CD4-positive, alpha-beta T cell (primary cell): ENCODE measurements at regions not wholly inside any gene's neighbourhood (a gene's known extent, or its start where the extent isn't known, plus 50 kb on each side); places are given as distances from the start of the nearest gene placed in this dataset.

ENCODE experiments used
- ATAC-seq: fragments of 200-7000 bp; cut with Tn5 transposase; one replicate; pipeline ENCODE4 v1.10.0; 2022; ENCODE audit warnings: mild to moderate bottlenecking; ENCODE audit not compliant: poor library complexity
- CTCF ChIA-PET: fragments of 350-600 bp; sonication (Branson Sonifier 250); formaldehyde crosslinking; loops from one replicate; lab custom pipeline; 2021; ENCODE audit warnings: antibody characterized with exemption, inconsistent platforms; lab: Charles Lee
- POLR2A ChIA-PET: fragments of 350-600 bp; sonication (Branson Sonifier 250); formaldehyde crosslinking; loops from one replicate; lab custom pipeline; 2021; ENCODE audit warnings: antibody characterized with exemption, inconsistent platforms; lab: Charles Lee
- DNase-seq, 14 experiments: peaks; one replicate each; pipeline ENCODE4 v3.0.0-alpha.2; 2013 to 2020; ENCODE audit warnings: mixed read lengths in 2 of 14
- H3K27ac ChIP-seq, 2 donors: one replicate each; pipeline versions ENCODE4 v1.5.1 to v1.7.0; 2013; ENCODE audit warnings: low read length in 2 of 2, low read depth in 1 of 2, mild to moderate bottlenecking in 1 of 2
- H3K27me3 ChIP-seq, 2 experiments: 1 replicate in 1 of 2; 2 replicates in 1 of 2; pipeline versions ENCODE4 v1.6.1 to v1.7.0; 2013; ENCODE audit warnings: low read length in 2 of 2, control low read depth in 1 of 2, mild to moderate bottlenecking in 1 of 2, moderate library complexity in 1 of 2; ENCODE audit not compliant: insufficient read depth in 2 of 2, control insufficient read depth in 1 of 2
- H3K36me3 ChIP-seq: one replicate; pipeline ENCODE4 v1.6.1; 2013; ENCODE audit warnings: low read length, control low read depth; ENCODE audit not compliant: insufficient read depth
- H3K4me1 ChIP-seq: one replicate; pipeline ENCODE4 v1.6.1; 2013; ENCODE audit warnings: low read length, control low read depth; ENCODE audit not compliant: insufficient read depth
- H3K4me3 ChIP-seq: one replicate; pipeline ENCODE4 v1.5.1; 2013; ENCODE audit warnings: mild to moderate bottlenecking, low read length, moderate library complexity
- H3K9me3 ChIP-seq, 2 experiments: 1 replicate in 1 of 2; 2 replicates in 1 of 2; pipeline versions ENCODE4 v1.6.1 to v1.7.0; 2013; ENCODE audit warnings: low read length in 2 of 2, mild to moderate bottlenecking in 2 of 2, control low read depth in 1 of 2, moderate library complexity in 1 of 2; ENCODE audit not compliant: control insufficient read depth in 1 of 2, insufficient read depth in 1 of 2
- H3K27ac Mint-ChIP-seq: one replicate; pipeline ENCODE4 v1.8.0; 2020; ENCODE audit warnings: mixed read lengths
- H3K27me3 Mint-ChIP-seq: one replicate; pipeline ENCODE4 v1.8.0; 2021; ENCODE audit warnings: mixed read lengths
- H3K36me3 Mint-ChIP-seq: one replicate; pipeline ENCODE4 v1.8.0; 2021; ENCODE audit warnings: low read depth, mixed read lengths
- H3K4me1 Mint-ChIP-seq: one replicate; pipeline ENCODE4 v1.8.0; 2021; ENCODE audit warnings: low read depth, mixed read lengths
- H3K4me3 Mint-ChIP-seq: one replicate; pipeline ENCODE4 v1.8.0; 2020; ENCODE audit warnings: mild to moderate bottlenecking, mixed read lengths
- H3K9me3 Mint-ChIP-seq: one replicate; pipeline ENCODE4 v1.8.0; 2020; ENCODE audit warnings: mixed read lengths
- CTCF ChIP-seq: fragments of 200-600 bp; IDR thresholded peaks from one replicate; pipeline ENCODE4 v1.8.0; 2022; ENCODE audit warnings: antibody characterized with exemption, mild to moderate bottlenecking
- intact Hi-C, 2 experiments: fragments of 100-400 bp; cut with DNase I in 1 of 2; cut with micrococcal nuclease in 1 of 2; formaldehyde crosslinking; loops; one replicate each; pipeline versions ENCODE4 v1.15.1 to v1.9.0; 2023 to 2025; cut with DNase I, micrococcal nuclease

GRCh38 chr4:141503260-141503659 is 133.1 kb upstream of the IL15 start:
- Histone ChIP-seq H3K27me3 (no peaks in the 10 kb centered on the region), H3K9me3 (no peaks in the 10 kb centered on the region), H3K27ac (no peak overlapping the region), H3K4me1 (no peaks in the 10 kb centered on the region), H3K4me3 (no peak overlapping the region), H3K36me3 (no peaks in the 10 kb centered on the region)
- Mint-ChIP-seq H3K9me3 (peaks cover 2% of the 10 kb centered on the region), H3K4me1 (no peaks in the 10 kb centered on the region), H3K27me3 (no peaks in the 10 kb centered on the region), H3K27ac (no peak overlapping the region), H3K4me3 (no peak overlapping the region), H3K36me3 (no peaks in the 10 kb centered on the region)
- DNase-seq (no peak), ATAC-seq (no peak)
- no peak for TF ChIP-seq CTCF
- intact Hi-C loops: no loop called here
- ChIA-PET POLR2A (no interaction called here), CTCF (no interaction called here)

GRCh38 chr4:141511055-141511454 is 125.3 kb upstream of the IL15 start:
- POLR2A ChIA-PET: no interaction called here
- Histone ChIP-seq H3K27ac (no peak overlapping the region), H3K27me3 (no peaks in the 10 kb centered on the region), H3K4me1 (no peaks in the 10 kb centered on the region), H3K9me3 (peaks cover 4 to 9% of the 10 kb centered on the region in 2 experiments), H3K4me3 (no peak overlapping the region), H3K36me3 (no peaks in the 10 kb centered on the region)
- Mint-ChIP-seq H3K27ac (no peak overlapping the region), H3K36me3 (no peaks in the 10 kb centered on the region), H3K4me1 (no peaks in the 10 kb centered on the region), H3K4me3 (no peak overlapping the region), H3K27me3 (no peaks in the 10 kb centered on the region), H3K9me3 (peaks cover 3% of the 10 kb centered on the region)
- DNase-seq (no peak), ATAC-seq (no peak)
- intact Hi-C loops: no loop called here
- TF ChIP-seq CTCF: no peak
- CTCF ChIA-PET: interaction anchor here (0.5 kb wide), 1 partner anchor 63 kb away, joined by 3 read pairs; no protein-coding TSS in a partner anchor

DNA sequence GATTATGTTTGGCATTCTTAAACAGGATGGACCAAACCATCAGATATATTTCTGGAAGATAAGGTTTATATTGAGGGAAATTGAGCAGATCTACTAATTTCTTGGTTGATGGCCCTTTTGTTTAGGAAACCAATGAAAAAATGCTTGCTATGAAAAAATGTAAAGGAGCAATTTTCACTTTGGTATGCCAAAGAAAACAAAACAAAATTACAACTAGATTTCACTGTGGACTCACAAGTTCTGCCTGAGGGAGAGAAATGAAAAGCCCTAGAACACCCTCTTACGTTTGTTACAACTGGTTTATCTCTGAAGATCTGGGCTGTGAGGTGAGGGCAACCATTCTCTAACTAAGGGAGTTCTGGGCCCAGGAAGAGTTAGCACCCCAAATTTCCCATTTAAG is 122.5 kb upstream of the IL15 start:
- CTCF ChIA-PET: no interaction called here
- no peaks in the 10 kb centered on the region for H3K36me3 ChIP-seq
- no peaks in the 10 kb centered on the region for H3K36me3 Mint-ChIP-seq
- POLR2A ChIA-PET: no interaction called here
- H3K27me3 ChIP-seq: no peaks in the 10 kb centered on the region
- H3K9me3 Mint-ChIP-seq: no peaks in the 10 kb centered on the region
- no peak for TF ChIP-seq CTCF
- H3K4me3 ChIP-seq: no peak overlapping the region
- H3K27ac Mint-ChIP-seq: no peak overlapping the region
- ATAC-seq (no peak), DNase-seq (no peak)
- H3K4me3 Mint-ChIP-seq: no peak overlapping the region
- intact Hi-C loops: no loop called here
- H3K27ac ChIP-seq: no peak overlapping the region
- H3K4me1 Mint-ChIP-seq: no peaks in the 10 kb centered on the region
- H3K4me1 ChIP-seq: no peaks in the 10 kb centered on the region
- no peaks in the 10 kb centered on the region for H3K27me3 Mint-ChIP-seq
- peaks cover 4 to 9% of the 10 kb centered on the region in 2 experiments for H3K9me3 ChIP-seq
